Adrenal gland (tissue), 9 donors: ENCODE measurements at regions not wholly inside any gene's neighbourhood (a gene's known extent, or its start where the extent isn't known, plus 50 kb on each side); places are given as distances from the start of the nearest gene placed in this dataset.

Experiments used
- DNase-seq, 7 donors: peaks; one replicate each; pipeline ENCODE4 v3.0.0-alpha.2; 2019 to 2020
- H3K27ac ChIP-seq, 5 donors: fragments of 200-600 bp; sonication (generic) in 4 of 5; 1 replicate in 3 of 5; 2 replicates in 2 of 5; pipeline versions ENCODE4 v1.5.1 to v1.8.0; 2016 to 2020; ENCODE audit warnings: mild to moderate bottlenecking in 1 of 5
- H3K27me3 ChIP-seq: fragments of 200-600 bp; 2 replicates; pipeline ENCODE4 v1.8.0; 2021
- H3K36me3 ChIP-seq, 2 donors: fragments of 200-600 bp; replicated peaks in 1 of 2; 1 replicate in 1 of 2; 2 replicates in 1 of 2; pipeline versions ENCODE4 v1.5.1 to v1.8.0; 2018 to 2022
- H3K4me1 ChIP-seq, 2 donors: fragments of 200-600 bp; replicated peaks in 1 of 2; 1 replicate in 1 of 2; 2 replicates in 1 of 2; pipeline versions ENCODE4 v1.5.1 to v1.8.0; 2018 to 2021
- H3K4me3 ChIP-seq, 4 donors: fragments of 200-600 bp; sonication (generic) in 3 of 4; one replicate each; pipeline ENCODE4 v1.5.1; 2016 to 2018
- H3K9me3 ChIP-seq, 3 donors: fragments of 200-600 bp; sonication (generic) in 1 of 3; replicated peaks in 1 of 3; 1 replicate in 2 of 3; 2 replicates in 1 of 3; pipeline versions ENCODE4 v1.5.1 to v1.8.0; 2016 to 2021
- CTCF ChIP-seq, 6 experiments: fragments of 450-650 bp in 4 of 6; fragments of 200-600 bp in 2 of 6; sonication (generic) in 1 of 6; IDR thresholded peaks; 1 replicate in 5 of 6; 2 replicates in 1 of 6; pipeline versions ENCODE4 v1.5.1 to v1.8.0; 2016 to 2021; ENCODE audit warnings: antibody characterized with exemption in 6 of 6, mild to moderate bottlenecking in 2 of 6, moderate library complexity in 1 of 6
- POLR2A ChIP-seq, 2 donors: fragments of 450-650 bp; IDR thresholded peaks; one replicate each; pipeline ENCODE4 v1.6.1; 2017; ENCODE audit warnings: antibody characterized with exemption in 2 of 2, mild to moderate bottlenecking in 2 of 2, moderate library complexity in 1 of 2
- WGBS, 4 donors: extraction: QIAGEN DNeasy Blood & Tissue Kit in 2 of 4; methylation state at CpG; one replicate each; pipeline versions ENCODE4 v1.1.5 to v1.1.7; 2013 to 2017; 5-methylcytosine and 5-hydroxymethylcytosine counted together
- intact Hi-C, 2 donors: fragments of 100-400 bp; cut with DNase I; formaldehyde crosslinking; loops; one replicate each; pipeline versions ENCODE4 v1.14.1 to v1.15.0; 2022 to 2023
- donor health status: healthy with polysubstance abuse.
- donor health status: Bipolar disorder and iron deficiency.
- donor health status: DM: yes; HTN: yes; CAD: no.
- donor health status: DM: no; HTN: no; CAD: no.
- donor health status: DM: no; HTN: no; CAD: no.

DNA sequence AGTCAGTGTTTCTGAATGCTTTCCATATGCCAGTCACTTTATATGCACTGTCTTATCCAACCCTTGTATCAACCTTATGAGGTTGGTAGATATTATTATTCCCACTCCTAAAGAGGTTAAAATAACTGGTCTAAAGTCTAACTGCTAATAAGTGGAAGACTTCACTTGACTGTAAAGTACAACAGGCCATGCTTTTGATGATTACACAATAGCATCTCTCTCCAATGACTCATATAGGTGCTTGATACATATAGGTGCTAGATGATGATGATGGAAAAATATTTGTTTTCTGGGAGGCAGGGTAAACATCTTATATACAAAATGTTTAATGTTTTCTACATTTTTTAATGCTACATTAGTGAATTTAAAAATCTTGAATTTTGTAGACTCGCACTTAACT lies 75.9 kb upstream of the NR3C1 start:
- no peak for DNase-seq
- Histone ChIP-seq H3K4me3 (no peak overlapping the region), H3K9me3 (no peaks in the 10 kb centered on the region), H3K27me3 (no peaks in the 10 kb centered on the region), H3K4me1 (no peaks in the 10 kb centered on the region), H3K36me3 (no peaks in the 10 kb centered on the region), H3K27ac (no peak overlapping the region)
- intact Hi-C loops, result no loop called here
- no peak for TF ChIP-seq POLR2A (IDR thresholded peaks at IDR 0.05)
- WGBS, 4 donors, result 98 to 100% (median 99%) methylated on average over 1 of the region's 1 CpG

DNA sequence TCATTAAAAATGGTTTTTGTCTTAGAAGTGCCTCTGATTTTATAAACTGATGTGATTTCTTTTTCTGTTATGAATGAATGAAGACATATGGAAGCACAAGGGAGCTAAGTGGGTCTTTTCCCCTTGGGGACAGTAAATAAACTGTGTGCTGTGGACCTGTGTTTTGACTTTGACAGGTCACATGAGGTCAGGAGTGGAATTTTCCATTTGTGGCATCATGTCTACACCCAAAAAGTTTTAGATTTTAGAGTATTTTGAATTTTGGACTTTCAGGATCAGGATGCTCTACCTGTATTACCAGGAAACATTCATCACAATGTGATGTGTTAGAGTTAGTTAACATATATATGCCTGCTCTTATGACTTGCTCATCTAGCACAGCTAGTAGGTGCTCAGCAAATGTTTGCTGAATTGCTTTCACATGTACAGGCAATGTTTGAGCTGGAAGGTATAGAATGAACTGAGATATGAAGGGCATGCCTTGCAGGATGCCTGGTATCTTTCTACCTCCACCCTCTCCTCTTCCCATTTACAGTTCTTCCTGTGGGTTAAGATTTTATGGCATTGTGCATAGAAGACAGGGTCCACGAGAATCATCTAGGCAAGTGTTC lies 73.2 kb upstream of the NR3C1 start:
- H3K27ac ChIP-seq, result no peak overlapping the region
- peaks cover 0 to 6% of the 10 kb centered on the region in 2 donors for H3K4me1 ChIP-seq
- TF ChIP-seq CTCF (IDR thresholded peaks at IDR 0.05) (no peak), POLR2A (IDR thresholded peaks at IDR 0.05) (no peak)
- no peaks in the 10 kb centered on the region for H3K27me3 ChIP-seq
- intact Hi-C loops, result no loop called here
- H3K36me3 ChIP-seq, result no peaks in the 10 kb centered on the region
- no peak for DNase-seq
- H3K4me3 ChIP-seq, result no peak overlapping the region
- 93 to 100% (median 94%) methylated on average over 1 of the region's 1 CpG for WGBS, 4 donors
- no peaks in the 10 kb centered on the region for H3K9me3 ChIP-seq

GRCh38 chr5:143474616-143475015 lies 71.1 kb upstream of the NR3C1 start:
- TF ChIP-seq POLR2A (IDR thresholded peaks at IDR 0.05) (no peak), CTCF (IDR thresholded peaks at IDR 0.05) (no peak)

DNA sequence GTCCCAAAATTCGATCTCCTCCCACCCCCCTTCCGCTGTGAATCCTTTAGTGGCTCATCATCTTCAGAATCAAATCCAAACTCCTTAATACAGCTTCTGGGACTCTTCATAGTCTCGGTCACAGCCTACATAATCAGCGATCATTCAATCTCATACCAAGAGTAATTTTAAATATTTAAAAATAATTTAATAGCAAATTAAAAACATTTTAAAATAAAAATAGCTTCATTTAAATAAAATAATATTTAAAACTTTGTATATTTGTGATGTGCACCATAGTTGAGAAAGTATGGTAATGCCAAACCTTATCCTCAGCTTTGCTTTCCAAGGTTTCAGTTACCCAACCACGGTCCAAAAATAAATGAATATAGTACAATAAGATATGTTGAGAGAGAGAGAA lies 70.0 kb upstream of the NR3C1 start:
- no peak for DNase-seq
- no peaks in the 10 kb centered on the region for H3K27me3 ChIP-seq
- peaks cover 0 to 8% of the 10 kb centered on the region in 2 donors for H3K4me1 ChIP-seq
- intact Hi-C loops, result no loop called here
- no peak overlapping the region for H3K4me3 ChIP-seq
- no peak overlapping the region for H3K27ac ChIP-seq
- WGBS, 4 donors, result 85 to 96% (median 91%) methylated on average over 5 of the region's 5 CpGs
- no peak for TF ChIP-seq POLR2A (IDR thresholded peaks at IDR 0.05)
- TF ChIP-seq CTCF (IDR thresholded peaks at IDR 0.05), result no peak
- no peaks in the 10 kb centered on the region for H3K36me3 ChIP-seq
- no peaks in the 10 kb centered on the region for H3K9me3 ChIP-seq

More at GRCh38 chr5:143474616-143475015, 71.1 kb upstream of the NR3C1 start:
- intact Hi-C loops, result no loop called here
- WGBS, 4 donors, result 71 to 94% (median 83%) methylated on average over 3 of the region's 3 CpGs
- H3K9me3 ChIP-seq, result no peaks in the 10 kb centered on the region
- no peak overlapping the region for H3K4me3 ChIP-seq
- H3K27ac ChIP-seq, result no peak overlapping the region
- DNase-seq, result no peak
- no peaks in the 10 kb centered on the region for H3K36me3 ChIP-seq
- H3K4me1 ChIP-seq, result peaks cover 0 to 8% of the 10 kb centered on the region in 2 donors
- H3K27me3 ChIP-seq, result no peaks in the 10 kb centered on the region

GRCh38 chr5:143472576-143472975 lies 69.1 kb upstream of the NR3C1 start:
- no peak for DNase-seq
- Histone ChIP-seq H3K9me3 (no peaks in the 10 kb centered on the region), H3K4me3 (no peak overlapping the region), H3K4me1 (peaks cover 0 to 8% of the 10 kb centered on the region in 2 donors), H3K27ac (no peak overlapping the region), H3K27me3 (no peaks in the 10 kb centered on the region), H3K36me3 (no peaks in the 10 kb centered on the region)
- 64 to 90% (median 89%) methylated on average over 1 of the region's 1 CpG for WGBS, 4 donors
- intact Hi-C loops, result no loop called here
- no peak for TF ChIP-seq CTCF (IDR thresholded peaks at IDR 0.05)
- TF ChIP-seq POLR2A (IDR thresholded peaks at IDR 0.05), result no peak
